SK-N-SH treated with all-trans-retinoic acid at 6 μM for 48 hours (cell line): ENCODE measurements at regions not wholly inside any gene's neighbourhood (a gene's known extent, or its start where the extent isn't known, plus 50 kb on each side); places are given as distances from the start of the nearest gene placed in this dataset.

ENCODE experiments used
- ARNTL ChIP-seq: fragments of 450-650 bp; formaldehyde crosslinking; IDR thresholded peaks from 2 replicates; pipeline ENCODE4 v1.5.0; 2020; ENCODE audit warnings: low read depth, mild to moderate bottlenecking, moderate library complexity, borderline replicate concordance
- BACH2 ChIP-seq: fragments of 250-450 bp; sonication (Bioruptor Pico); IDR thresholded peaks from 2 replicates; pipeline ENCODE4 v1.9.0; 2021; ENCODE audit warnings: mild to moderate bottlenecking, borderline replicate concordance
- CSDC2 ChIP-seq: fragments of 250-450 bp; sonication (Bioruptor Pico); IDR thresholded peaks from 2 replicates; pipeline ENCODE4 v1.5.0; 2020; ENCODE audit warnings: mild to moderate bottlenecking, moderate library complexity
- OSR1 ChIP-seq: fragments of 250-450 bp; sonication (Bioruptor Pico); IDR thresholded peaks from 2 replicates; pipeline ENCODE4 v1.8.0; 2022; ENCODE audit warnings: moderate library complexity, mild to moderate bottlenecking, inconsistent platforms
- PPARA ChIP-seq: fragments of 250-450 bp; sonication (Bioruptor Pico); IDR thresholded peaks from 2 replicates; pipeline ENCODE4 v1.5.0; 2020; ENCODE audit warnings: mild to moderate bottlenecking, borderline replicate concordance
- RARB ChIP-seq: fragments of 250-450 bp; sonication (Bioruptor Pico); IDR thresholded peaks from 2 replicates; pipeline ENCODE4 v1.8.0; 2021; ENCODE audit warnings: mild to moderate bottlenecking, moderate library complexity
- ZFP3 ChIP-seq: fragments of 250-450 bp; sonication (Bioruptor Pico); IDR thresholded peaks from 2 replicates; pipeline ENCODE4 v1.5.0; 2020; ENCODE audit warnings: mild to moderate bottlenecking, moderate library complexity
- TF ChIP-seq, protein P1 (sequence below): fragments of 250-450 bp; sonication (Bioruptor Pico); IDR thresholded peaks from 2 replicates; pipeline ENCODE4 v1.8.0; 2020; ENCODE audit warnings: mild to moderate bottlenecking, moderate library complexity, borderline replicate concordance

DNA sequence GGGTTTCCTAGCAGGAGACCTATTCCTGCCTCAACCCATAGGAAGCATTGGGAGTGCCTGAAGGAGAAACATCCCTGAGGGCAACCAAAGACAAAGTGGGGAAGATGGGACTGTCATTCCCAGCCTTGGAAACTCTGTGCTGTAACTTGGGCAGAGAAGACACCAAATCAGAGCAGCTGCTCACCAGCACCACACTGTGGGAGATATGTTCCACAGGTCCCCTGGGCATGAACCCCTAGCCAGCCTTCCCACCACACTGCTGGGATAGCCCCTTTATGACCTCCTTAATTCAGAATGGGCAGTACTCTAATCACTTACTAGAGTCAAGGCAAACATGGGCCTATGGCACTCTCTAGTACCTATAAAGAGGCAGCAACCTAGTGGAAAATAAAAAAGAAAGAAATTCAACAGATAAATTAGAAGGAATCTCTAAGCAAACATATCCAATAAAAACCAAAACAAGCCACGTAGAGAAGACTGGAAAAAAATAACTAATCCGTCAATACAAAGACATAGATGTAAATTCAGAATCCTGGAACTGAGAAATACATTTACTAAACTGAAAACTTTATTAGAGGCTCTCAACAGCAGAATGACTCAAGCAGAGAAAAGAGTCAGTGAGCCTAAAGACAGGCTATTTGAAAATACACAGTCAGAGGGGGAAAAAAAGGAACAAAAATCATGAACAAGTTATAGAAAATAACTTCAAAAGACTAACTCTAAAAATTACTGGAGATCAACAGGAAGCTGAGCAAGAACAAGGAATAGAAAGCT, 878.4 kb upstream of the FRG1 start:
- TF ChIP-seq, protein P1, sequence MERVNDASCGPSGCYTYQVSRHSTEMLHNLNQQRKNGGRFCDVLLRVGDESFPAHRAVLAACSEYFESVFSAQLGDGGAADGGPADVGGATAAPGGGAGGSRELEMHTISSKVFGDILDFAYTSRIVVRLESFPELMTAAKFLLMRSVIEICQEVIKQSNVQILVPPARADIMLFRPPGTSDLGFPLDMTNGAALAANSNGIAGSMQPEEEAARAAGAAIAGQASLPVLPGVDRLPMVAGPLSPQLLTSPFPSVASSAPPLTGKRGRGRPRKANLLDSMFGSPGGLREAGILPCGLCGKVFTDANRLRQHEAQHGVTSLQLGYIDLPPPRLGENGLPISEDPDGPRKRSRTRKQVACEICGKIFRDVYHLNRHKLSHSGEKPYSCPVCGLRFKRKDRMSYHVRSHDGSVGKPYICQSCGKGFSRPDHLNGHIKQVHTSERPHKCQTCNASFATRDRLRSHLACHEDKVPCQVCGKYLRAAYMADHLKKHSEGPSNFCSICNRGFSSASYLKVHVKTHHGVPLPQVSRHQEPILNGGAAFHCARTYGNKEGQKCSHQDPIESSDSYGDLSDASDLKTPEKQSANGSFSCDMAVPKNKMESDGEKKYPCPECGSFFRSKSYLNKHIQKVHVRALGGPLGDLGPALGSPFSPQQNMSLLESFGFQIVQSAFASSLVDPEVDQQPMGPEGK (CRISPR knock-in tag), result no peak
- TF ChIP-seq CSDC2 (no peak), ZFP3 (CRISPR knock-in tag) (no peak), RARB (no peak), OSR1 (CRISPR knock-in tag) (no peak), BACH2 (CRISPR knock-in tag) (no peak), PPARA (CRISPR knock-in tag) (no peak), ARNTL (CRISPR knock-in tag) (no peak)
